ENCODE measurements at regions not wholly inside any gene's neighbourhood (a gene's known extent, or its start where the extent isn't known, plus 50 kb on each side); places are given as distances from the start of the nearest gene placed in this dataset.

- TF ChIP-seq CTCF (IDR thresholded peaks at IDR 0.05; ENCODE audit: control extremely low read depth in 1 of 3, insufficient read depth in 1 of 3, low read depth in 1 of 3, low read length in 3 of 3) (no peak), JUN (IDR thresholded peaks at IDR 0.05; ENCODE audit: low read depth, low read length) (no peak), TCF12 (IDR thresholded peaks at IDR 0.05; ENCODE audit: low read depth, low read length) (no peak), SP1 (IDR thresholded peaks at IDR 0.05; ENCODE audit: low read depth, low read length) (no peak)
Observed at GRCh38 chr1:95503278-95504030, 269.4 kb downstream of the RWDD3 start.

All from H1 (cell line).